ENCODE measurements at regions not wholly inside any gene's neighbourhood (a gene's known extent, or its start where the extent isn't known, plus 50 kb on each side); places are given as distances from the start of the nearest gene placed in this dataset.

GRCh38 chr16:65222049-65222448, 100.2 kb upstream of the CDH11 start:
- no peak for DNase-seq

DNA sequence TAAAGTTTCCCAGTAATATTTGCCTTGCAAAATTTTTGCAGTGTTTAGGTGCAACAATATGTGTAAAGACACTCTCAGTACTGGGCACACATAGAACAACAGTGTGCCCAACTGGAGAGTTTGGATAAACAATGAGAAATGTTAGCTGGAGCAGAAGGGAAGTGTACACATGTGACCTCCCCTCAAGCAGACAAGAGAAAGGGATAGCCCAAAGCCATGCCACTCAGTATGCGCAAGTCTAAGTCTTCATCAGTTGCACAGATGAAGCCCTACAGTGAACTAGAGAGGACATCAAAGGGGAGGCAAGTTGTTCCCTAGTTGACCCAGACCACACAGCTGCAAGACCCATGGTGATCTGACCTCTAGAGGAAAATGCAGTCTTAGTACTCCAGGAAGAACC, 97.9 kb upstream of the CDH11 start:
- no peak for DNase-seq

DNA sequence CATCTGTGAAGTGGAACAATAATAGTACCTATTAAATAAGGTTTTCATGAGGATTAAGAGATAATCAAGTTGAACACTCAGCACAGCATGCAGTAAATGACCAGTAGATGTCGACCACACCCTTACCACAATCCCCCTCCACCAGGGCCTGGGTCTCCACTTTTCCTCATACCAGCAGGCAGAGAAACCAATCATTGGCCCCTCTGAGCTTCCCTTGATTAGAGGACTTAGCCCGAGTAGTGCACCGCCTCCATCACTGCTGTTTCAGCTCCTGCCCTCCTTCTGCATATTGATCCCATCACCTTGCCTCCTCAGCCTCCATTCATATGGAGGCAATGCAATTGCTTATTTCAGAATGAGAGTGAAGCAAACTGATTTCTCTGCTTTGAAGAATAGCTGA, 96.5 kb upstream of the CDH11 start:
- DNase-seq = no peak

DNA sequence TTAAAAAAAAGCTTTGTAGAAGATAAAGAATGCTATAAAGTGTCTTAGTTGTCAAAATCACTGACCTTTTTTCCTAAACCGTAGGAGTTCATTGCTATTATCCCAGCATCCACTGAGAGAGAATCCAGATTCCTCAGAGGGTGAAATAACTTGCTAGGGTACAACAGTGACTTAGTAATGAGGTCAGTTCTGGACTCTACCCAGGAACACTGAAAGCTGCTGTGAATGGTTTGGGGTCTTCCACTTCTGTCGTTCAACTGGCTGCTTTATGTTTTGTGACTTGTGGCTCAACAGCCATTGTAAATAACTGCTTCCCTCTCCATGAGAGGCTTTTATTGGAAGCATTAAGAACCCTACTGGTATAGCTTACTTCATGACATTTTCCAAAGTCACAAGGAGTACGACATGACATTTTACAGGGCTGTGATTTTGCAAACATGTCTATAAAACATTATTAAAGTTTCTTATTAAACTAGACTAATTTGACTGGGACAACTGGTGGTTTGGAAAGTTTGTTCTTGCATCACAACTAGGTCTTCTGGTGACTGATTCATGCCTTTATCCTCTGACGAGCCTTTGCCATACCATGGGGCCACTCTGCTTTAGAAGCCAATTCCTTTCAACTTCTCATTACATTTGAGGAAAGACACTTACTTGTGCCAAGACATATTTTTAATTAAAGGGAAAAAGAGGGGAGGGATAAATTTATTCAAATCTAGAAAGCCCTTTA, 92.2 kb upstream of the CDH11 start:
- DNase-seq = no peak

DNA sequence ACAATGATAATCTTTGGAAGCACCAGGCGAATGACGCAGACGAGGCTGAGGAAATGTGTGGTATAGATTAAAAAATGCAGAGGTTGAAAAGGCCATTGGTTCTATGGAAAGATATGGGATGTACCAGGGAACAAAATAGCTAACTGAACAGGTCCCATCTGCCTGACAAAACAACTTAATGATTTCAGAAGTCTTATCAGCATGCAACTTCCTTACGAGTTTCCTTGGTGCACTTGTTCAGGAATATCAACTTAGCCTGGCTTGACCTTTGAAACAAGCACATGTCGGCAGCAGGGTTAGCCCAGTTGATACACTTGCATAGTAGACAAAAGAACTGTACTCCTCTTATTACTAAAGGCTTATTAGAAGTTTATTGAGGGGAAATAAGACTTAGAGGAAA, 90.9 kb upstream of the CDH11 start:
- no peak for DNase-seq

DNA sequence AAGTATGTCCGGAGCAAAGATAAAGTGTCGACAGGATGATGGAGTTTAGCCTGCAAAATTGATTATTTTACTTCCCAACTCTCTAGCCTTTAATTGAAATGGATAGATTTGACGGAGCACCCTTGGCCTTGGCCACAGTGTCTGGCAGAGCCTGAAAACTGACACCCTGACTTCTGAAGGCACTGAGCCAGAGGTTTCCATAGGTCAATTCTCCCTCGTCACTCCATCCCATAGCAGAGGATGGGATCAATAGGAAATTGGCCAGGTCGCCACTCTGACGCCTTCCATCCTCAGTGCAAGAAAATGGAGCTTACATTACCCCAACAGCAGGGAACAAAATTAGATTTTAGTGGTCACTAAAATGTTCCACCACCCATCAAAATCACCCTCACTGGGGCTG, 90.4 kb upstream of the CDH11 start:
- DNase-seq = no peak

DNA sequence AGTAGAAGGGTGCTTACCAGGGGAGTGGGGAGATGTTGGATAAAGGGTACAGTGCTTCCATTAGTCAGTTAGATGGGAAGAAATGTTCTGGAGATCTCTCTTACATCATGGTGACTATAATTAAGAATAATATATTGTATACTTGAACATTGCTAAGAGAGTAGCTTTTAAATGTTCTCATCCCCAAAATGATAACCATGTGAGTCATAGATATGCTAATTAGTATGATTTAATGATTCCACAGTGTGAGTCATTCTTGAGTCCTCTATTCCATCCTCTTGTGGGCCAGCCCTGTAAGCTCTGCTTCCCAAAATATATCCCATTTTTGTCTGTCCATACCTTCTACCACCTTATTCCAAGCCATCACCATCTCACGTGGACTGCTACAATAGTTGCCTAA, 80.6 kb upstream of the CDH11 start:
- DNase-seq = no peak

DNA sequence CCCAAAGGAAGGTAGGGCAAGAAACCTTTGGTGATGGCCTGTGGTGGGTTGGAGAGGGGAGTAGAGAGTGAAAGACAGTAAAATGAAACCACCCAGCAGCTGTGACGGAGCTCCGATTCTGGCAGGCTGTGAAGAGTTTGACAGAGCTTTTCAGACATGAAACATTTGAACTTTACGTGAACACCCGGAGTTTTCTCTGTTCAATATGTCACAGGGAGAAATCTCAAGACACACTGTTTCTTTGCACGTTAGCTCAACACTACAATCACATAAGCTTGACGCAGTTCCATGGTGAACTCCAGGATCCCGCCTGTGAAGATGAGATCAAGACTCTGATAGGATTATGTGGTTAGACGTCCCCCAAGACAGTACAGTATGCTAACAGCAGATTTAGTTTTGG, 79.6 kb upstream of the CDH11 start:
- DNase-seq = no peak

GRCh38 chr16:65200857-65201256, 79.0 kb upstream of the CDH11 start:
- no peak for DNase-seq

DNA sequence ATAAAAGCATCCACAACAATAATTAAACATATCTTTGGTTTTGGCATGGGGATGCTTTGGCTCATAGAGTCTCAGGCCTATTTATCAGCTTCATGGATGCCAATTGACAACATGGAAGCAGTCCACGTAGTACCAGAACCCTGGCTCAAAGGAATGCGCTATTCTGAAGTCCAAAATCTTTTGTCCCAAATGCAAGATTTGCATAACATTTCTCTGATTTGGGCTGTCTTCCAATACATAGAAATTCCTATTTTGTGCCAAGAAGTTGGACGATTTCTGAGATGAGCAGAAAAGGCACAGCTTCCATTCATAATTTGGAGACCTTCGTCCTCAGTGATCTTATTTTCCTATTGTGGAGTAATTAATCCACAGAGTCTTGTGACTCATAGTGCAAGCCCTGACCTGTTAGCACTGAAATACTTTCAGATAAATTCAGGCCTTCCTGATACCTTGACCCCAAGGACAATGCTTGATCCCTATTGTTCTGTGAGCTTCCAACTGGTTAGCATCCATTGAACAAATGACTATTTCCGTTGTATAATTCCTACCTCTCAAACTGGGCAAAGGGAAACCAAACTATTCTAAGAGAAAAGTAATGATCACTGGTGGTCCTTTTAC, 78.4 kb upstream of the CDH11 start:
- DNase-seq = no peak

DNA sequence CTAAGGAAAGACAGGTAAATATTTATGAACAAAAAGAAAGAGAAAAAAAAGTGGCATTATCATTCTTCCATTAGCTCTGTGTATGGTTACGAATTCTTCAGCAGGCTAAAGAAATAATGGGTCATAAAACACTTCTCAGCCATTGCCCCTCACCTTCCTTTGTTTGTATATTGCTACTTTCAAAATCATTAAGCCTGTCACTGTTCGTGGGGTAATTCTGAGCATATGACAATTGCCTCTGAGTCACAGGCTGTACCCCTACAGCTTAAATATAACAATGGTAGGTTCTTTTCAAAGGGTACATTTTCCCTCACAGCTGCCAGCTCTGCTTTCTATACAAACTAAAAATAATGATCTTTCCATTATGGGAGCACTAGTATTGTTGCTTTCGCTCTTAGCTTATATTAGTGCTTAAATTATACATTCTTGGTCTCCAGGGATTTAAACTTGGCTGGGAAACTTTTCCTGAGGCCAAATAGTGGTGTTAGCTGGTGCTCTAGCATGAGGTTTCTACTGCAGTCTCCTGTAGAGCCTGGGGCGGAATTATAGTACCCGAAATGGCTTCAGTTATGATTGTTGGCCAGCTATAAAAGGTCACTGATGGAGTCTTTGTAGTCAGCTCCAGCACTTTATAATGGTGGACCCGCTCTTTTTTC, 74.7 kb upstream of the CDH11 start:
- no peak for DNase-seq

GRCh38 chr16:65195998-65196397, 74.1 kb upstream of the CDH11 start:
- DNase-seq = no peak

- no peak for DNase-seq
These were observed 63.4 kb upstream of the CDH11 start for GRCh38 chr16:65185241-65185778.

- DNase-seq = no peak
These were observed 59.3 kb upstream of the CDH11 start for GRCh38 chr16:65181071-65181561.

- DNase-seq = no peak
These were observed 56.3 kb upstream of the CDH11 start for GRCh38 chr16:65178151-65178550.

GRCh38 chr16:65176603-65177002, 54.7 kb upstream of the CDH11 start:
- DNase-seq = no peak

DNA sequence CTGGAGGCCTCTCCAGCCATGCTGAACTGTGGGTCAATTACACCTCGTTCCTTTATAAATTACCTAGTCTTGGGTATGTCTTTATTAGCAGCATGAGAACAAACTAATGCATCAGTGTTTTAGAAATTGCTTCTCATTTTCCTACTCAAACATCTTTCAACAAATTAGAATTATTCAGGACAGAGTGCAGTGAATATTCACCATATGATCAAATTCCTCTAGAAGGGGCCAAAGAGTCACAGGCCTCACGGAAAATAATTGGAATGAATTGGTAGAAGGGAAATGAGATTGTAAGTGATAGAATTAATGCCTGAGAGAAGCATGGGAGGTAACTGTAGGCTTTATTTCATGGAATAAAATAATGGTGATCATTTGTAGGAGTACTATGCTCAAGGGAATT, 50.5 kb upstream of the CDH11 start:
- DNase-seq = no peak
